Fibroblast of pulmonary artery (primary cell): ENCODE measurements at regions not wholly inside any gene's neighbourhood (a gene's known extent, or its start where the extent isn't known, plus 50 kb on each side); places are given as distances from the start of the nearest gene placed in this dataset.

Source experiments
- DNase-seq: peaks from one replicate; pipeline ENCODE4 v3.0.0-alpha.2; 2010; ENCODE audit warnings: low read depth
- H3K4me3 ChIP-seq: replicated peaks from 2 replicates; pipeline ENCODE4 v1.5.1; 2011; ENCODE audit warnings: low read depth, mild to moderate bottlenecking, control low read depth, low read length, moderate library complexity
- TF ChIP-seq, protein P1 (sequence below): IDR thresholded peaks from 2 replicates; pipeline ENCODE4 v1.5.1; 2011; ENCODE audit warnings: mild to moderate bottlenecking, control low read depth, low read length, inconsistent platforms; ENCODE audit errors: missing control alignments

DNA sequence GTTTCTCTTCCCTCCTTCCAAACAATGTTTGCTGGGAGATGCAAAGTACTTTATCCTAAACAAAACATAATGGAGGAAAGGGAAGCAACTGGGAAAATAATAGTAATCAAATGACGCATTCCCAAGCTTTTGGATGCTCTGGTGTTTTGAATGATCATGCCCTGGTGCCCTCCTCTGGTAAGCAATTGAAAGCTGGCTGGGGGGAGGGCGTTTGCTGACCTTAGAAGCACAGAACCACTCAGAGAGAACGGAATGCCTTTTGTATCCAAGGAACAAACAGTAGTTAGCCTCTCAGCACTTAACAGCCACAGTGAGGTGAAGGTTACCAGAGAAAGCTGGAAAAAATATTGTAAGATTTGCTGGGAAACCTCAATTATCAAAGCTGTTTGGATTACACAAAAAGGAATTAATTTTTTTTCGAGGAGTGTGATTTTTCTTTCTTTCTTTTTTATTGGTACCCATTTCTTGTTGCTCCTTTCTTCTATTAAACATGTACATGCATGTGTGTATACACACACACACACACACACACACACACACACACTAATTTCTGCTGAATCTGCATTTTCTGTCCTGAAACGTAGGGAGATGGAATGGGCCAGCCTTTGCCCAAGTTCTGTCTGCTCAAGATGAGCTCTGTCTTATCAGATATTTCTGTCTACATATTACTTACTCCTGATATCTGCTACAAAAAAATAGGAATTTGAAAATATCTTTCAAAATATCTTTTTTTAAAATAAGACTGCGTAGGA lies 155.8 kb upstream of the IGFBP7 start:
- H3K4me3 ChIP-seq, result no peak overlapping the region
- TF ChIP-seq, protein P1, sequence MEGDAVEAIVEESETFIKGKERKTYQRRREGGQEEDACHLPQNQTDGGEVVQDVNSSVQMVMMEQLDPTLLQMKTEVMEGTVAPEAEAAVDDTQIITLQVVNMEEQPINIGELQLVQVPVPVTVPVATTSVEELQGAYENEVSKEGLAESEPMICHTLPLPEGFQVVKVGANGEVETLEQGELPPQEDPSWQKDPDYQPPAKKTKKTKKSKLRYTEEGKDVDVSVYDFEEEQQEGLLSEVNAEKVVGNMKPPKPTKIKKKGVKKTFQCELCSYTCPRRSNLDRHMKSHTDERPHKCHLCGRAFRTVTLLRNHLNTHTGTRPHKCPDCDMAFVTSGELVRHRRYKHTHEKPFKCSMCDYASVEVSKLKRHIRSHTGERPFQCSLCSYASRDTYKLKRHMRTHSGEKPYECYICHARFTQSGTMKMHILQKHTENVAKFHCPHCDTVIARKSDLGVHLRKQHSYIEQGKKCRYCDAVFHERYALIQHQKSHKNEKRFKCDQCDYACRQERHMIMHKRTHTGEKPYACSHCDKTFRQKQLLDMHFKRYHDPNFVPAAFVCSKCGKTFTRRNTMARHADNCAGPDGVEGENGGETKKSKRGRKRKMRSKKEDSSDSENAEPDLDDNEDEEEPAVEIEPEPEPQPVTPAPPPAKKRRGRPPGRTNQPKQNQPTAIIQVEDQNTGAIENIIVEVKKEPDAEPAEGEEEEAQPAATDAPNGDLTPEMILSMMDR, result no peak
- no peak for DNase-seq

DNA sequence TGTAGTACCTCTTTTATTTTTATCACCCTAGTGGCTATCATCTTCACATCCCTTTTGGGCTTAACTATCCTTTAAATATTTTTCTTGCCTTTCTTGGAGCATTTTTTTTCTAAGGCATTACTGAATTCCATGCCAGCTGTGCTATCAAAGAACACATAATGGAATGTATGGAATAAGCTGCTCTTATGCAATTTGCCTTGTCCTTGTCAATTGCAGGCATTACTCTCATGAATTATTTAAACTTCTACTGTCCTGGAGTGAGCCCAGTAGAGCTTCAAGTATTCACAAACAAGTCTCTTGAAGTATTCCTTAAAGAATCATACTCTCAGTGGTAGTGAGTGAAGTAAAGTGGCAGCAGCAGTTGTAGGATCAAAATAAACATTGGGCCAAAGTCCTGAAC lies 144.6 kb upstream of the IGFBP7 start:
- no peak overlapping the region for H3K4me3 ChIP-seq
- TF ChIP-seq, protein P1, result no peak
- DNase-seq, result no peak

DNA sequence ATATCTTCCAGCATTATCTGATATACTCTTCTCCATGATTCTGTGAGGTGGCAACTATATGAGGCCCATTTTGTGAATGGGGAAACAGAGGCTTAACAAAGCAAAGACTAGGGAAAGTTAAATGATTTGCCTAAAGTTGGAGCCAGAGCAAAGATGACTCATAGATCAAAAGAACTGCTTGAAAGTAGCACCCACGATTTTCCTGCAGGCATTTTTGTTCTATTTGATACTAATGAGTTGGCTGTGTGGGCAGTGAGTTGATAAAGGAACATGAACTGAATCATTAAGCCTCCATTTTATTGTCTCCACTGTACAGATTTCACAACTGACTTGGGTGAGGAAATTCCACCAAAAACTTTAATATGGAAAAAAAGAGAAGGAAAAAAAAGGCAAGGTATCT lies 138.9 kb upstream of the IGFBP7 start:
- peak; percentile 43 for DNase-seq
- no peak overlapping the region for H3K4me3 ChIP-seq
- TF ChIP-seq, protein P1, result no peak

DNA sequence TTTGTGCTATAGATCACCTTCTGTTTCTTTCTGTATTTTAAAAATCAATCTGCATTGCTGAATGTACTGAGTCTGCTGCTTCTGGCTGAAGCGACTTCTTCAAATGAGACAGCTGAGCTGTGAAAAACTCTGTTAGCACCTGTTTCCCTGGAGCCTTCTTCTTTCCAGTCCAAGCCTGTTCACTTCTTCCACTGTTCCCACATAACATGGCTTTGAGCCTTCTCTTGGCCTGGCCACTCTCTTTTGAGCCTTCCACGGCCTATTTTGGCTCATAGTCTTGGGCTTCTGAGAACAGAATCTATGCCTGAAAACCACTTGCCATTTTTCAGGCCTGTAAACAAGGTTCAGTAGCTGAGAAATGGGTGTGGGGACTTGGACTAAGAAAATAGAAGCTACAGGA lies 132.9 kb upstream of the IGFBP7 start:
- no peak overlapping the region for H3K4me3 ChIP-seq

DNA sequence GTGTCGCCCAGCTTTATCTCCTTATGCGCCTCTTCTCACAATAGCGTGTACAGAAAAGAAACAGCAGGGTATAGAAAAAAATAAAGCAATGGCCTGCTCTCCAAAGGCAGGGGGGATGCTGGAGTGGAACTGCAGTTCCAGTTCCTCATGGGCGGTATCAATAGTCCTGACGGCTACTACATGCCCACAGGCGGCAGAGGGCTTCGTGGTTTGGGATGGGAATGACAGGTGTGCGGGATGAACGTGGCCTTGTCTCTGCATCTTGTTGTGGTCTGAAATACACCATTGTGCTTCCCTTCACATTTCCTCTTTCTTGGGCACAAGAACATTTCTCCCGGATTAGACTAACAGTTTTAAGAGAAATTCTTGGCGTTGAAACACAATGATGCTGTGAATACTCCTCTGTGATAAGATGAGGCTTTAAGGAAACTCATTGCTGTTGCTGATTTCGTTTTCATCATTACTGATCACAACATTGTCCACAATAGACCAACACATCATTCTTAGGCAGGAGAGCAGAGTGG lies 124.1 kb upstream of the IGFBP7 start:
- DNase-seq, result no peak
- no peak overlapping the region for H3K4me3 ChIP-seq
- TF ChIP-seq, protein P1, result no peak

More for the DNA sequence above, 132.9 kb upstream of the IGFBP7 start:
- TF ChIP-seq, protein P1, result no peak
- no peak for DNase-seq

DNA sequence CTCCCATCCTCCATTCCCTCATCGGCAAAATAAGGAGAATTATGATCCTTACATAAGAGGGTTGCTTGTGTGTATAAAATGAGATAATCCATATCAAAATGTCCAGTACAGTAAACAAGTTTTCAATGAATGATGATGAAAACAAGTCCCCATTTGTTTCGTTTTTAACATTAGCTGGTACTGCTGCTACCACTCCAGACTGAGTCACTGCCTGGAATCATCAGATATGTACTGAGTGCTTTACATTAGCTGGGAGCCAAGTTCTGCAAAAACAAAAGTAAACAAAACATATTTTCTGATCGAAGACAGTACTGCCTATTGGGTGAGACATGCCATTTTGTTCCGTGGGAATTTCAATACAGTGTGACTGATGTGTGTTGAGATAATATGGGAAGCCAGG lies 123.2 kb upstream of the IGFBP7 start:
- TF ChIP-seq, protein P1, result no peak
- H3K4me3 ChIP-seq, result no peak overlapping the region
- peak; percentile 38 for DNase-seq

DNA sequence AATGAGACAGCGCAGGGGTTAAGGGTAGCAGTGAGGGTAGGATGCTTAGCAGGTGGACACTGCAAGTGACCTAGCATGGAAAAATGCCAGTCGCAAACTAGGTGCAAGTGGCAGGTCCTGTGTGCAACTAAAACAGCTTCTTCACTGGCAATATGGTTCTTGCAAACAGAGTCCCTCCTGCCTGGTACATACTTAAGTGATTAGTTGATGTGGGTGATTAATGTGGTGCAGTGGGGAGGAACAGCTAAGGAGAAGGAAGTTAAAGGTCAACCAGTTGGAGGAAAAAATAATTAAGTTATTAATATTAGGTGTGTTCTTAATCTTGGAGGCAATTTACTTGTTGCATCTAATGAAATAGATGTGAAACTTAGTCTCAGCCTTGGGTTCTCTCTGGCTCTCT lies 121.6 kb upstream of the IGFBP7 start:
- DNase-seq, result peak; percentile 2
- TF ChIP-seq, protein P1, result no peak
- H3K4me3 ChIP-seq, result no peak overlapping the region
